Lower leg skin (tissue), 3 donors: ENCODE measurements at regions not wholly inside any gene's neighbourhood (a gene's known extent, or its start where the extent isn't known, plus 50 kb on each side); places are given as distances from the start of the nearest gene placed in this dataset.

Experiments used
- CTCF ChIP-seq, 3 donors: fragments of 450-650 bp; IDR thresholded peaks; one replicate each; pipeline ENCODE4 v1.5.1; 2016; ENCODE audit warnings: antibody characterized with exemption in 3 of 3, mild to moderate bottlenecking in 3 of 3, moderate library complexity in 2 of 3
- POLR2A ChIP-seq, 2 donors: fragments of 450-650 bp; IDR thresholded peaks; one replicate each; pipeline ENCODE4 v1.6.1; 2016 to 2017; ENCODE audit warnings: antibody characterized with exemption in 2 of 2, mild to moderate bottlenecking in 1 of 2, moderate library complexity in 1 of 2

DNA sequence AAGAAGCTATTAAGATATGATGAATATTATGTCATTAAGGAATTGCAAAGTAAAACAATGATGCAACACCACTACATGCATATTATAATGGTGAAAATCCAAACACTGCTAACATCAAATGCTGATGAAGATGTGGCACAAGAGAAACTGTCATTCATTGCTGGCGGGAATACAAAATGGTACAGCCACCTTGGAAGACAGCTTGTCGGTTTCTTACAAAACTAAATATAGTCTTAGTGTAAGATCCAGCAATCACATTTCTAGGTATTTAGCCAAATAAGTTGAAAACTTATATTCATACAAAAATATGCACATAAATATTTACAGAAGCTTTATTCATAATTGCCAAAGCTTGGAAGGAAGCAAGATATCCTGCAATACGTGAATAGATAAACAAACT is 114.9 kb upstream of the EDNRB start:
- TF ChIP-seq CTCF (IDR thresholded peaks at IDR 0.05) = no peak
- no peak for TF ChIP-seq POLR2A (IDR thresholded peaks at IDR 0.05)
